HepG2 (cell line): ENCODE measurements at regions not wholly inside any gene's neighbourhood (a gene's known extent, or its start where the extent isn't known, plus 50 kb on each side); places are given as distances from the start of the nearest gene placed in this dataset.

ENCODE experiments used
- MATR3 ChIP-seq: sonication (generic); formaldehyde crosslinking; IDR thresholded peaks from 2 replicates; pipeline ENCODE4 v1.4.0; 2020; ENCODE audit warnings: missing genetic modification reagents
- ZNF350 ChIP-seq: sonication (generic); formaldehyde crosslinking; IDR thresholded peaks from 2 replicates; pipeline ENCODE4 v1.4.0; 2020; ENCODE audit warnings: mild to moderate bottlenecking, low read depth, missing genetic modification reagents, borderline replicate concordance
- ZNF550 ChIP-seq: sonication (generic); formaldehyde crosslinking; IDR thresholded peaks from 2 replicates; pipeline ENCODE4 v1.4.0; 2020; ENCODE audit warnings: mild to moderate bottlenecking, missing genetic modification reagents, borderline replicate concordance
- ZNF577 ChIP-seq: sonication (generic); formaldehyde crosslinking; IDR thresholded peaks from 2 replicates; pipeline ENCODE4 v1.4.0; 2020; ENCODE audit warnings: mild to moderate bottlenecking, low read depth, missing genetic modification reagents, borderline replicate concordance
- ZNF747 ChIP-seq: sonication (generic); formaldehyde crosslinking; IDR thresholded peaks from 2 replicates; pipeline ENCODE4 v1.8.1; 2023; ENCODE audit warnings: missing genetic modification reagents, mild to moderate bottlenecking, borderline replicate concordance
- TF ChIP-seq, protein P1 (sequence below): sonication (generic); formaldehyde crosslinking; IDR thresholded peaks from 2 replicates; pipeline ENCODE4 v1.9.0; 2022; ENCODE audit warnings: missing genetic modification reagents, mild to moderate bottlenecking, borderline replicate concordance
- TF ChIP-seq, protein P2 (sequence below): sonication (generic); formaldehyde crosslinking; IDR thresholded peaks from 2 replicates; pipeline ENCODE4 v1.8.0; 2022; ENCODE audit warnings: mild to moderate bottlenecking, missing genetic modification reagents, moderate library complexity
- TF ChIP-seq, protein P3 (sequence below): sonication (generic); formaldehyde crosslinking; IDR thresholded peaks from 2 replicates; pipeline ENCODE4 v1.4.0; 2020; ENCODE audit warnings: mild to moderate bottlenecking, missing genetic modification reagents

DNA sequence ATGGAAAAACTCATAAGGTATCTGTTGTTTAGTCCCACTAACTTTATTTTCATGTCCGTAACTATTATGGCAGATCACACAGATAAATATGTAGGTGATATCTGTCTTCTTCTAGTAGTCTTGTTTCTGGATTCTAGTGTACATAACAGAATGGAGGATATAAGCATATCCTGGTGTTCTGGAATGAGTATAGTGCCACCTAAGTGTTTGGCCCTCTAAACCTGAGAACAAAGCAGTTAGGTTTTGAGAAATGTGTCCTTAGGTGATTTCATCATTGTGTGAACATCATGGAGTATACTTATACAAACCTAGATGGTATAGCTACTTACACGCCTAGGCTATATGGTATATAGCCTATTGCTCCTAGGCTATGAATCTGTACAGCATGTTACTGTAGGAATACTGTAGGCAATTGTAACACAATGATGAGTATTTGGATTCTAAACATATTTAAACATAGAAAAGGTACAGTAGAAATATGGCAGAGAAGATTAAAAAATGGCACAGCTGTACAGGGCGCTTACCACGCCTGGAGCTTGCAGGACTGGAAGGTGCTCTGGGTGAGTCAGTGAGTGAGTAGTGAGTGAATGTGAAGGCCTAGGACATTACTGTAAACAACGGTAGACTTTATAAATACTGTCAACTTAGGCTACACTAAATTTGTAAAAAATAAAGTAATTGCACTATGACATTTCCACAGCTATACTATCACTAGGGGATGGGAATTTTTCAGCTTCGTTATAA is 150.3 kb upstream of the SLC24A2 start (continued):
- TF ChIP-seq ZNF550 (CRISPR knock-in tag) = no peak
- TF ChIP-seq, protein P1, sequence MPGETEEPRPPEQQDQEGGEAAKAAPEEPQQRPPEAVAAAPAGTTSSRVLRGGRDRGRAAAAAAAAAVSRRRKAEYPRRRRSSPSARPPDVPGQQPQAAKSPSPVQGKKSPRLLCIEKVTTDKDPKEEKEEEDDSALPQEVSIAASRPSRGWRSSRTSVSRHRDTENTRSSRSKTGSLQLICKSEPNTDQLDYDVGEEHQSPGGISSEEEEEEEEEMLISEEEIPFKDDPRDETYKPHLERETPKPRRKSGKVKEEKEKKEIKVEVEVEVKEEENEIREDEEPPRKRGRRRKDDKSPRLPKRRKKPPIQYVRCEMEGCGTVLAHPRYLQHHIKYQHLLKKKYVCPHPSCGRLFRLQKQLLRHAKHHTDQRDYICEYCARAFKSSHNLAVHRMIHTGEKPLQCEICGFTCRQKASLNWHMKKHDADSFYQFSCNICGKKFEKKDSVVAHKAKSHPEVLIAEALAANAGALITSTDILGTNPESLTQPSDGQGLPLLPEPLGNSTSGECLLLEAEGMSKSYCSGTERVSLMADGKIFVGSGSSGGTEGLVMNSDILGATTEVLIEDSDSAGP (CRISPR knock-in tag) = no peak
- TF ChIP-seq, protein P2, sequence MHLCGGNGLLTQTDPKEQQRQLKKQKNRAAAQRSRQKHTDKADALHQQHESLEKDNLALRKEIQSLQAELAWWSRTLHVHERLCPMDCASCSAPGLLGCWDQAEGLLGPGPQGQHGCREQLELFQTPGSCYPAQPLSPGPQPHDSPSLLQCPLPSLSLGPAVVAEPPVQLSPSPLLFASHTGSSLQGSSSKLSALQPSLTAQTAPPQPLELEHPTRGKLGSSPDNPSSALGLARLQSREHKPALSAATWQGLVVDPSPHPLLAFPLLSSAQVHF = no peak
- no peak for TF ChIP-seq ZNF577
- TF ChIP-seq, protein P3, sequence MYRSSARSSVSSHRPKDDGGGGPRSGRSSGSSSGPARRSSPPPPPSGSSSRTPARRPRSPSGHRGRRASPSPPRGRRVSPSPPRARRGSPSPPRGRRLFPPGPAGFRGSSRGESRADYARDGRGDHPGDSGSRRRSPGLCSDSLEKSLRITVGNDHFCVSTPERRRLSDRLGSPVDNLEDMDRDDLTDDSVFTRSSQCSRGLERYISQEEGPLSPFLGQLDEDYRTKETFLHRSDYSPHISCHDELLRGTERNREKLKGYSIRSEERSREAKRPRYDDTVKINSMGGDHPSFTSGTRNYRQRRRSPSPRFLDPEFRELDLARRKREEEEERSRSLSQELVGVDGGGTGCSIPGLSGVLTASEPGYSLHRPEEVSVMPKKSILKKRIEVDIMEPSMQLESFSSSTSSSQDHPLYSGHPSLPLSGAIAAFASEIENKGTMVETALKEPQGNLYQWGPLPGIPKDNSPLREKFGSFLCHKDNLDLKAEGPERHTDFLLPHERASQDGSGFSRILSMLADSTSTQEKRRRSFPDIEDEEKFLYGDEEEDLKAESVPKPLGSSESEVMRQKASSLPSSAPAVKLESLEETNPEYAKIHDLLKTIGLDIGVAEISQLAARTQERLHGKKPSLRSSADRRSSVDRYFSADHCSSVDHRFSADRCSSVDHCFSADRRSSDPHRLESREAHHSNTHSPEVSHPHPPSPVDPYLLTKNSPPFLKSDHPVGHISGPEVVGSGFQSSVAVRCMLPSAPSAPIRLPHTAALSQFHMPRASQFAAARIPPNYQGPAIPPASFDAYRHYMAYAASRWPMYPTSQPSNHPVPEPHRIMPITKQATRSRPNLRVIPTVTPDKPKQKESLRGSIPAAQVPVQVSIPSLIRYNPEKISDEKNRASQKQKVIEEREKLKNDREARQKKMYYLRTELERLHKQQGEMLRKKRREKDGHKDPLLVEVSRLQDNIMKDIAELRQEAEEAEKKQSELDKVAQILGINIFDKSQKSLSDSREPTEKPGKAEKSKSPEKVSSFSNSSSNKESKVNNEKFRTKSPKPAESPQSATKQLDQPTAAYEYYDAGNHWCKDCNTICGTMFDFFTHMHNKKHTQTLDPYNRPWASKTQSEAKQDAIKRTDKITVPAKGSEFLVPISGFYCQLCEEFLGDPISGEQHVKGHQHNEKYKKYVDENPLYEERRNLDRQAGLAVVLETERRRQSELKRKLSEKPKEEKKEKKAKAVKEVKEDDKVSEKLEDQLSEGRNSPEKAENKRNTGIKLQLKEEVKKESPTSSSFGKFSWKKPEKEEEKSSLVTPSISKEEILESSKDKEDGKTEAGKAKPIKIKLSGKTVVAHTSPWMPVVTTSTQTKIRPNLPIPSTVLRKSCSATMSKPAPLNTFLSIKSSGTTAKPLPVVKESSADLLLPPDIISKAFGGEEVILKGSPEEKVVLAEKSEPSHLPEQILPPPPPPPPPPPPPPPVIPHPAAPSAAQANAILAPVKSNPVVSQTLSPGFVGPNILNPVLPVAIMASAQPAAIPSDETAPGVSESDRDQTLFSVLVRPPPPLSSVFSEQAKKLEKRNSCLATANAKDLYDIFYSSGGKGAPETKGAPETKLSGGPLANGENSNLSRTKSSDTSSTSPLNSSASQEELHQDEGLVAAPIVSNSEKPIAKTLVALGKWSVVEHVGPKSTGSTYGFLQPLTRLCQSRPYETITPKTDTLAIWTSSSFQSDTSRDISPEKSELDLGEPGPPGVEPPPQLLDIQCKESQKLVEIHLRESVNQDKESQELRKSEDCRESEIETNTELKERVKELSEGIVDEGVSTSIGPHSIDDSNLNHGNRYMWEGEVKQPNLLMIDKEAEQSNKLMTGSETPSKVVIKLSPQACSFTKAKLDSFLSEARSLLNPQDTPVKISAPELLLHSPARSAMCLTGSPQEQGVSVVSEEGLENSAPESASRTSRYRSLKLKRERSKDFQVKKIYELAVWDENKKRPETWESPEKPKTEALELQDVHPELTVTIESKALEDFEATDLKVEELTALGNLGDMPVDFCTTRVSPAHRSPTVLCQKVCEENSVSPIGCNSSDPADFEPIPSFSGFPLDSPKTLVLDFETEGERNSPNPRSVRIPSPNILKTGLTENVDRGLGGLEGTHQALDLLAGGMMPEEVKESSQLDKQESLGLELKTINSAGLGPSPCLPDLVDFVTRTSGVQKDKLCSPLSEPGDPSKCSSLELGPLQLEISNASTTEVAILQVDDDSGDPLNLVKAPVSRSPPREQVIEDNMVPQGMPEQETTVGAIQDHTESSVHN (CRISPR knock-in tag) = no peak
- no peak for TF ChIP-seq ZNF350 (CRISPR knock-in tag)
- no peak for TF ChIP-seq MATR3
- TF ChIP-seq ZNF747 (CRISPR knock-in tag) = no peak
